GM12878 (cell line): ENCODE measurements at regions not wholly inside any gene's neighbourhood (a gene's known extent, or its start where the extent isn't known, plus 50 kb on each side); places are given as distances from the start of the nearest gene placed in this dataset.

ENCODE experiments used
- ATAC-seq: fragments of 200-7000 bp; cut with Tn5 transposase; 3 replicates; pipeline ENCODE4 v1.9.1; 2020; ENCODE audit warnings: mild to moderate bottlenecking, moderate library complexity
- BruUV-seq: library from RNA; stranded (reverse); fragments of 400-500 nt; replicated peaks from 2 replicates; lab custom pipeline; 2021; lab: Mats Ljungman, UMichigan
- CTCF ChIA-PET: fragments of 300-600 bp; sonication (Branson Sonifier 250); formaldehyde crosslinking; extraction: SDS; loops from one replicate; lab custom pipeline; 2021; ENCODE audit warnings: inconsistent platforms; lab: Yijun Ruan, JAX
- POLR2A ChIA-PET: fragments of 350-600 bp; formaldehyde crosslinking; extraction: SDS; loops from one replicate; lab custom pipeline; 2021; ENCODE audit warnings: inconsistent platforms; lab: Charles Lee
- RAD21 ChIA-PET: fragments of 300-600 bp; sonication (Branson Sonifier 250); formaldehyde crosslinking; loops from one replicate; lab custom pipeline; 2023; ENCODE audit warnings: antibody characterized with exemption; ENCODE audit not compliant: unreplicated experiment; lab: Charles Lee
- SMC1A ChIA-PET: fragments of 300-600 bp; sonication (Branson Sonifier 250); formaldehyde crosslinking; loops from one replicate; lab custom pipeline; 2023; ENCODE audit not compliant: unreplicated experiment, uncharacterized antibody; lab: Charles Lee
- DNase-seq: peaks from one replicate; pipeline ENCODE4 v3.0.0-alpha.2; 2011; ENCODE audit warnings: low read depth, low spot score
- FAIRE-seq: peaks from 3 replicates; lab custom pipeline; 2011; peaks lifted over from hg19 to GRCh38; lab: Jason Lieb, UNC
- H2AFZ ChIP-seq: 2 replicates; pipeline ENCODE4 v1.6.0; 2011; ENCODE audit warnings: low read depth, low read length, control low read depth; ENCODE audit not compliant: control insufficient read depth
- H3K27ac ChIP-seq: 2 replicates; pipeline ENCODE4 v1.5.1; 2011; ENCODE audit warnings: control low read depth; ENCODE audit not compliant: control insufficient read depth, insufficient read depth
- H3K27me3 ChIP-seq, 2 experiments: replicated peaks in 1 of 2; 2 replicates each; pipeline versions ENCODE4 v1.6.0 to v1.6.1; 2011; ENCODE audit warnings: low read length in 1 of 2; ENCODE audit not compliant: control insufficient read depth in 2 of 2, insufficient read depth in 2 of 2
- H3K36me3 ChIP-seq, 2 experiments: 2 replicates each; pipeline ENCODE4 v1.5.1; 2011; ENCODE audit warnings: low read length in 1 of 2; ENCODE audit not compliant: control insufficient read depth in 2 of 2, insufficient read depth in 2 of 2
- H3K4me1 ChIP-seq: 2 replicates; pipeline ENCODE4 v1.6.1; 2011; ENCODE audit warnings: mild to moderate bottlenecking, low read length, moderate library complexity, mixed read lengths; ENCODE audit not compliant: control insufficient read depth, insufficient read depth
- H3K4me2 ChIP-seq: 2 replicates; pipeline ENCODE4 v1.6.0; 2011; ENCODE audit warnings: control low read depth; ENCODE audit not compliant: control insufficient read depth, insufficient read depth
- H3K4me3 ChIP-seq: fragments of 200-600 bp; sonication (generic); 2 replicates; pipeline ENCODE4 v1.5.1; 2016
- H3K79me2 ChIP-seq: 2 replicates; pipeline ENCODE4 v1.6.0; 2011; ENCODE audit warnings: low read length; ENCODE audit not compliant: control insufficient read depth, insufficient read depth
- H3K9ac ChIP-seq: 2 replicates; pipeline ENCODE4 v1.8.0; 2011; ENCODE audit warnings: low read length, control low read depth, mixed read lengths; ENCODE audit not compliant: control insufficient read depth, insufficient read depth
- H3K9me3 ChIP-seq: replicated peaks from 3 replicates; pipeline ENCODE4 v1.5.1; 2011; ENCODE audit warnings: mild to moderate bottlenecking, low read length; ENCODE audit not compliant: control insufficient read depth, insufficient read depth
- H4K20me1 ChIP-seq: 2 replicates; pipeline ENCODE4 v1.6.0; 2011; ENCODE audit not compliant: control insufficient read depth, insufficient read depth
- ASH2L ChIP-seq: fragments of 300-600, 200-600 bp; sonication (generic); IDR thresholded peaks from 2 replicates; pipeline ENCODE4 v1.6.1; 2017; ENCODE audit warnings: low read depth, mild to moderate bottlenecking, borderline replicate concordance
- BCL3 ChIP-seq: IDR thresholded peaks from 2 replicates; pipeline ENCODE4 v1.6.1; 2011; ENCODE audit warnings: borderline replicate concordance, low read depth, mild to moderate bottlenecking, moderate library complexity, low read length; ENCODE audit not compliant: insufficient read depth, poor library complexity, severe bottlenecking
- HCFC1 ChIP-seq: fragments of 150-350 bp; IDR thresholded peaks from 2 replicates; pipeline ENCODE4 v1.6.1; 2014; ENCODE audit warnings: low read length
- KDM1A ChIP-seq: fragments of 200-600 bp; sonication (generic); IDR thresholded peaks from 2 replicates; pipeline ENCODE4 v1.6.1; 2016; ENCODE audit warnings: borderline replicate concordance
- MYC ChIP-seq: IDR thresholded peaks from 2 replicates; pipeline ENCODE4 v1.6.1; 2011; ENCODE audit warnings: mild to moderate bottlenecking, low read length, moderate library complexity, inconsistent platforms; ENCODE audit not compliant: insufficient read depth, insufficient replicate concordance, insufficient read length, severe bottlenecking
- POLR2AphosphoS5 ChIP-seq: IDR thresholded peaks from 2 replicates; pipeline ENCODE4 v1.6.1; 2011; ENCODE audit warnings: mild to moderate bottlenecking, low read length, inconsistent platforms
- SREBF1 ChIP-seq: IDR thresholded peaks from 2 replicates; pipeline ENCODE4 v1.6.1; 2012; ENCODE audit warnings: mild to moderate bottlenecking, low read length
- SRF ChIP-seq, 2 experiments: IDR thresholded peaks; 2 replicates each; pipeline ENCODE4 v1.6.1; 2011; ENCODE audit warnings: low read depth in 2 of 2, low read length in 2 of 2, mild to moderate bottlenecking in 1 of 2, moderate library complexity in 1 of 2
- WRNIP1 ChIP-seq: IDR thresholded peaks from 2 replicates; pipeline ENCODE4 v1.6.1; 2011; ENCODE audit warnings: low read depth, low read length, improper control_type of control experiment, borderline replicate concordance
- WGBS: methylation state at CpG from one replicate; pipeline ENCODE4 v1.1.6; 2016; ENCODE audit warnings: low lambda C conversion rate; ENCODE audit not compliant: insufficient replicate concordance, insufficient coverage; ENCODE audit errors: missing lambda C conversion rate; 5-methylcytosine and 5-hydroxymethylcytosine counted together
- in situ Hi-C: fragments of 300-500 bp; cut with MboI; formaldehyde crosslinking; loops from 9 replicates; pipeline ENCODE4 v1.14.3; 2018; ENCODE audit warnings: mixed read lengths
- intact Hi-C: fragments of 100-400 bp; cut with micrococcal nuclease; formaldehyde crosslinking; loops from one replicate; pipeline ENCODE4 v1.14.2; 2022; ENCODE audit not compliant: unreplicated experiment
- TF ChIP-seq, protein P1 (sequence below): fragments of 450-650 bp; IDR thresholded peaks from 2 replicates; pipeline ENCODE4 v1.6.1; 2016; ENCODE audit warnings: mild to moderate bottlenecking, moderate library complexity, borderline replicate concordance

DNA sequence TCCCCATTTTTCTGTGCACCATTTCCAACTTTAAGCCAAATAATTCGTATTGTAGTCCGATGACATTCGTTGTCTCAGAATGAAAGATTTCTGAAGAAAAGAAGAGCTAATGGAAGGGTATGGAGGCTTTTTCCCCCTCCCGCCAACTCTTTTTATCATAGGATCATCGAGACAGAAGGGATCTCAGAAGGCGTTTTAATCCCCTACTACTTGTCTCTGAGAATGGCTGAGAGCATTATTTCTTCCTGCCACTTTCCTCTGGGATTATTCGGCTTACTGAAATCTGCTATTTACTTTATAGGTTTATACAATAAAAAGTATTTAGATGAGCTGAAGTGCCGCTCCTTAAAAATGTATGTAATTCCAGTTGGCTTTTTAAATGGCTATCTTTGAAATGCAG is 789.8 kb downstream of the EDEM1 start:
- FAIRE-seq (no peak), DNase-seq (no peak), ATAC-seq (no peak)
- POLR2A ChIA-PET: no interaction called here
- H4K20me1 ChIP-seq: no peaks in the 10 kb centered on the region
- intact Hi-C loops (no loop called here), in situ Hi-C loops (no loop called here)
- SMC1A ChIA-PET: no interaction called here
- no peaks in the 10 kb centered on the region for H3K4me1 ChIP-seq
- H3K27me3 ChIP-seq: no peaks in the 10 kb centered on the region
- H3K4me2 ChIP-seq: no peak overlapping the region
- CTCF ChIA-PET: no interaction called here
- no peak overlapping the region for H2AFZ ChIP-seq
- H3K4me3 ChIP-seq: no peak overlapping the region
- no peak for TF ChIP-seq ASH2L
- TF ChIP-seq BCL3: no peak
- no peak for TF ChIP-seq HCFC1
- WGBS: 50% methylated on average over 8 of the region's 8 CpGs
- no peaks in the 10 kb centered on the region for H3K9me3 ChIP-seq
- no peak overlapping the region for H3K9ac ChIP-seq
- H3K79me2 ChIP-seq: no peaks in the 10 kb centered on the region
- no peak overlapping the region for H3K27ac ChIP-seq
- H3K36me3 ChIP-seq: no peaks in the 10 kb centered on the region
- BruUV-seq: no TSS peak
- RAD21 ChIA-PET: no interaction called here

- POLR2A ChIA-PET: no interaction called here
- CTCF ChIA-PET: no interaction called here
- Histone ChIP-seq H3K27me3 (no peaks in the 10 kb centered on the region), H3K36me3 (no peaks in the 10 kb centered on the region), H3K79me2 (no peaks in the 10 kb centered on the region), H2AFZ (no peak overlapping the region), H4K20me1 (no peaks in the 10 kb centered on the region), H3K4me3 (no peak overlapping the region), H3K4me2 (no peak overlapping the region), H3K9ac (no peak overlapping the region), H3K27ac (no peak overlapping the region), H3K9me3 (no peaks in the 10 kb centered on the region), H3K4me1 (no peaks in the 10 kb centered on the region)
- in situ Hi-C loops: no loop called here
- WGBS: 3% methylated on average over 2 of the region's 3 CpGs
- no TSS peak for BruUV-seq
- SMC1A ChIA-PET: no interaction called here
- RAD21 ChIA-PET: no interaction called here
- FAIRE-seq: no peak
- intact Hi-C loops: no loop called here
- DNase-seq: no peak
- ATAC-seq: no peak
- TF ChIP-seq, protein P1, sequence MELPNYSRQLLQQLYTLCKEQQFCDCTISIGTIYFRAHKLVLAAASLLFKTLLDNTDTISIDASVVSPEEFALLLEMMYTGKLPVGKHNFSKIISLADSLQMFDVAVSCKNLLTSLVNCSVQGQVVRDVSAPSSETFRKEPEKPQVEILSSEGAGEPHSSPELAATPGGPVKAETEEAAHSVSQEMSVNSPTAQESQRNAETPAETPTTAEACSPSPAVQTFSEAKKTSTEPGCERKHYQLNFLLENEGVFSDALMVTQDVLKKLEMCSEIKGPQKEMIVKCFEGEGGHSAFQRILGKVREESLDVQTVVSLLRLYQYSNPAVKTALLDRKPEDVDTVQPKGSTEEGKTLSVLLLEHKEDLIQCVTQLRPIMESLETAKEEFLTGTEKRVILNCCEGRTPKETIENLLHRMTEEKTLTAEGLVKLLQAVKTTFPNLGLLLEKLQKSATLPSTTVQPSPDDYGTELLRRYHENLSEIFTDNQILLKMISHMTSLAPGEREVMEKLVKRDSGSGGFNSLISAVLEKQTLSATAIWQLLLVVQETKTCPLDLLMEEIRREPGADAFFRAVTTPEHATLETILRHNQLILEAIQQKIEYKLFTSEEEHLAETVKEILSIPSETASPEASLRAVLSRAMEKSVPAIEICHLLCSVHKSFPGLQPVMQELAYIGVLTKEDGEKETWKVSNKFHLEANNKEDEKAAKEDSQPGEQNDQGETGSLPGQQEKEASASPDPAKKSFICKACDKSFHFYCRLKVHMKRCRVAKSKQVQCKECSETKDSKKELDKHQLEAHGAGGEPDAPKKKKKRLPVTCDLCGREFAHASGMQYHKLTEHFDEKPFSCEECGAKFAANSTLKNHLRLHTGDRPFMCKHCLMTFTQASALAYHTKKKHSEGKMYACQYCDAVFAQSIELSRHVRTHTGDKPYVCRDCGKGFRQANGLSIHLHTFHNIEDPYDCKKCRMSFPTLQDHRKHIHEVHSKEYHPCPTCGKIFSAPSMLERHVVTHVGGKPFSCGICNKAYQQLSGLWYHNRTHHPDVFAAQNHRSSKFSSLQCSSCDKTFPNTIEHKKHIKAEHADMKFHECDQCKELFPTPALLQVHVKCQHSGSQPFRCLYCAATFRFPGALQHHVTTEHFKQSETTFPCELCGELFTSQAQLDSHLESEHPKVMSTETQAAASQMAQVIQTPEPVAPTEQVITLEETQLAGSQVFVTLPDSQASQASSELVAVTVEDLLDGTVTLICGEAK: no peak
- no peak for TF ChIP-seq WRNIP1
- no peak for TF ChIP-seq SREBF1
- no peak for TF ChIP-seq POLR2AphosphoS5
- TF ChIP-seq KDM1A: no peak
- no peak for TF ChIP-seq MYC
- no peak for TF ChIP-seq SRF (IDR thresholded peaks at IDR 0.05; ENCODE audit: low read depth in 2 of 2, low read length in 2 of 2)
- no peak for TF ChIP-seq HCFC1
These were observed 793.0 kb downstream of the EDEM1 start for GRCh38 chr3:5980475-5980874.
